CD14-positive monocyte (primary cell): ENCODE measurements at regions not wholly inside any gene's neighbourhood (a gene's known extent, or its start where the extent isn't known, plus 50 kb on each side); places are given as distances from the start of the nearest gene placed in this dataset.

Source experiments
- DNase-seq, 3 donors: peaks; one replicate each; pipeline ENCODE4 v3.0.0-alpha.2; 2011 to 2022
- H2AFZ ChIP-seq: 2 replicates; pipeline ENCODE4 v1.6.0; 2012; ENCODE audit warnings: mild to moderate bottlenecking, low read depth, low read length, inconsistent platforms; ENCODE audit not compliant: insufficient read depth, poor library complexity, severe bottlenecking
- H3K27ac ChIP-seq, 2 donors: 1 replicate in 1 of 2; 2 replicates in 1 of 2; pipeline ENCODE4 v1.5.1; 2012 to 2013; ENCODE audit warnings: low read length in 2 of 2, control low read depth in 1 of 2, inconsistent platforms in 1 of 2, low read depth in 1 of 2, mild to moderate bottlenecking in 1 of 2
- H3K27me3 ChIP-seq, 2 donors: one replicate each; pipeline versions ENCODE4 v1.6.0 to v1.6.1; 2011 to 2013; ENCODE audit warnings: low read length in 2 of 2; ENCODE audit not compliant: control insufficient read depth in 2 of 2, insufficient read depth in 2 of 2
- H3K36me3 ChIP-seq, 2 donors: replicated peaks in 1 of 2; 1 replicate in 1 of 2; 2 replicates in 1 of 2; pipeline versions ENCODE4 v1.5.1 to v1.6.1; 2012 to 2013; ENCODE audit warnings: low read length in 2 of 2, control low read depth in 1 of 2, inconsistent platforms in 1 of 2, mild to moderate bottlenecking in 1 of 2; ENCODE audit not compliant: insufficient read depth in 2 of 2, control insufficient read depth in 1 of 2
- H3K4me1 ChIP-seq, 2 donors: 1 replicate in 1 of 2; 2 replicates in 1 of 2; pipeline versions ENCODE4 v1.5.1 to v1.6.1; 2012 to 2013; ENCODE audit warnings: low read length in 2 of 2, control low read depth in 1 of 2, inconsistent platforms in 1 of 2, mild to moderate bottlenecking in 1 of 2, moderate library complexity in 1 of 2; ENCODE audit not compliant: insufficient read depth in 2 of 2, control insufficient read depth in 1 of 2
- H3K4me2 ChIP-seq: replicated peaks from 2 replicates; pipeline ENCODE3; 2012; ENCODE audit warnings: low read length, moderate library complexity, mild to moderate bottlenecking; ENCODE audit not compliant: poor library complexity, severe bottlenecking; ENCODE audit errors: extremely low read depth
- H3K4me3 ChIP-seq, 3 experiments: fragments of 200-600 bp in 1 of 3; sonication (generic) in 1 of 3; replicated peaks in 1 of 3; 1 replicate in 2 of 3; 2 replicates in 1 of 3; pipeline ENCODE4 v1.5.1; 2011 to 2013; ENCODE audit warnings: low read length in 3 of 3, mild to moderate bottlenecking in 3 of 3, control low read depth in 2 of 3, low read depth in 2 of 3, inconsistent platforms in 1 of 3, moderate library complexity in 1 of 3
- H3K79me2 ChIP-seq: 2 replicates; pipeline ENCODE4 v1.6.0; 2012; ENCODE audit warnings: mild to moderate bottlenecking, control low read depth, inconsistent platforms, low read length, moderate library complexity; ENCODE audit not compliant: insufficient read depth
- H3K9ac ChIP-seq: 2 replicates; pipeline ENCODE4 v1.6.0; 2017; ENCODE audit warnings: low read length, mild to moderate bottlenecking; ENCODE audit not compliant: insufficient read depth, poor library complexity, severe bottlenecking
- H3K9me3 ChIP-seq, 2 donors: replicated peaks in 1 of 2; 1 replicate in 1 of 2; 2 replicates in 1 of 2; pipeline versions ENCODE4 v1.5.1 to v1.6.1; 2012 to 2013; ENCODE audit warnings: low read length in 2 of 2, control low read depth in 1 of 2; ENCODE audit not compliant: control insufficient read depth in 1 of 2, insufficient read depth in 1 of 2
- H4K20me1 ChIP-seq: 2 replicates; pipeline ENCODE4 v1.6.0; 2012; ENCODE audit warnings: mild to moderate bottlenecking, low read length, control low read depth, moderate library complexity; ENCODE audit not compliant: insufficient read depth
- H3K27ac Mint-ChIP-seq, 7 donors: one replicate each; pipeline ENCODE4 v1.8.0; 2020; ENCODE audit warnings: mild to moderate bottlenecking in 7 of 7, mixed read lengths in 7 of 7, moderate library complexity in 6 of 7, inconsistent platforms in 2 of 7
- H3K27me3 Mint-ChIP-seq, 3 donors: one replicate each; pipeline ENCODE4 v1.8.0; 2021 to 2022; ENCODE audit warnings: low read depth in 3 of 3, mild to moderate bottlenecking in 3 of 3, mixed read lengths in 3 of 3, moderate library complexity in 3 of 3, inconsistent platforms in 1 of 3
- H3K36me3 Mint-ChIP-seq, 2 donors: one replicate each; pipeline ENCODE4 v1.8.0; 2020; ENCODE audit warnings: mixed read lengths in 2 of 2, inconsistent platforms in 1 of 2, mild to moderate bottlenecking in 1 of 2
- H3K4me1 Mint-ChIP-seq: one replicate; pipeline ENCODE4 v1.8.0; 2020; ENCODE audit warnings: mild to moderate bottlenecking, mixed read lengths
- H3K4me3 Mint-ChIP-seq, 2 donors: one replicate each; pipeline ENCODE4 v1.8.0; 2020; ENCODE audit warnings: mild to moderate bottlenecking in 2 of 2, mixed read lengths in 2 of 2, moderate library complexity in 1 of 2
- H3K9me3 Mint-ChIP-seq, 7 donors: one replicate each; pipeline ENCODE4 v1.8.0; 2020 to 2022; ENCODE audit warnings: mixed read lengths in 7 of 7, mild to moderate bottlenecking in 6 of 7, moderate library complexity in 6 of 7, inconsistent platforms in 2 of 7
- CTCF ChIP-seq: fragments of 200-600 bp; IDR thresholded peaks from one replicate; pipeline ENCODE4 v1.8.0; 2022; ENCODE audit warnings: antibody characterized with exemption, mild to moderate bottlenecking
- WGBS: methylation state at CpG from one replicate; pipeline ENCODE4 v1.1.5; 2013; ENCODE audit warnings: missing lambda C conversion rate; ENCODE audit not compliant: insufficient coverage; 5-methylcytosine and 5-hydroxymethylcytosine counted together
- intact Hi-C, 2 donors: fragments of 100-400 bp; cut with micrococcal nuclease; formaldehyde crosslinking; loops; one replicate each; pipeline versions ENCODE4 v1.15.0 to v1.15.1; 2023

- Mint-ChIP-seq H3K27me3 (peaks cover 0 to 3% (median 1%) of the 10 kb centered on the region in 3 donors), H3K4me3 (no peak overlapping the region), H3K36me3 (no peaks in the 10 kb centered on the region), H3K27ac (no peak overlapping the region), H3K4me1 (no peaks in the 10 kb centered on the region), H3K9me3 (peaks cover 0 to 12% (median 2%) of the 10 kb centered on the region in 7 donors)
- no peak for DNase-seq
- H3K4me2 ChIP-seq, result no peak overlapping the region
- no peaks in the 10 kb centered on the region for H3K27me3 ChIP-seq
- H3K9me3 ChIP-seq, result no peaks in the 10 kb centered on the region
- H4K20me1 ChIP-seq, result no peaks in the 10 kb centered on the region
- no peaks in the 10 kb centered on the region for H3K4me1 ChIP-seq
- TF ChIP-seq CTCF, result no peak
- no peaks in the 10 kb centered on the region for H3K79me2 ChIP-seq
- no peak overlapping the region for H3K9ac ChIP-seq
- no peaks in the 10 kb centered on the region for H3K36me3 ChIP-seq
- H3K4me3 ChIP-seq, result no peak overlapping the region
- H3K27ac ChIP-seq, result no peak overlapping the region
- H2AFZ ChIP-seq, result no peak overlapping the region
- intact Hi-C loops, result no loop called here
- WGBS, result no CpG with 5 or more reads among the region's 5 CpGs
Measured at GRCh38 chrX:10714531-10714930, 94.1 kb upstream of the MID1 start.

GRCh38 chrX:10722851-10723250, 102.5 kb upstream of the MID1 start:
- Histone ChIP-seq H3K27ac (no peak overlapping the region), H3K4me3 (no peak overlapping the region), H3K36me3 (no peaks in the 10 kb centered on the region), H3K79me2 (no peaks in the 10 kb centered on the region), H3K4me1 (no peaks in the 10 kb centered on the region), H3K27me3 (no peaks in the 10 kb centered on the region), H3K9ac (no peak overlapping the region), H4K20me1 (no peaks in the 10 kb centered on the region), H3K9me3 (no peaks in the 10 kb centered on the region), H3K4me2 (no peak overlapping the region), H2AFZ (no peak overlapping the region)
- peak; percentile 12 to 23 (median 16) for DNase-seq
- peak; percentile 69 for TF ChIP-seq CTCF
- peaks cover 0 to 1% (median 0%) of the 10 kb centered on the region in 7 donors for H3K9me3 Mint-ChIP-seq
- no peaks in the 10 kb centered on the region for H3K4me1 Mint-ChIP-seq
- intact Hi-C loops, result loop anchor here (5.0 kb wide), 2 partner anchors 531 to 536 kb away; no protein-coding TSS in a partner anchor
- no peak overlapping the region for H3K27ac Mint-ChIP-seq
- peaks cover 0 to 2% (median under 1%) of the 10 kb centered on the region in 3 donors for H3K27me3 Mint-ChIP-seq
- H3K4me3 Mint-ChIP-seq, result no peak overlapping the region
- no peaks in the 10 kb centered on the region for H3K36me3 Mint-ChIP-seq
- WGBS, result 100% methylated on average over 1 of the region's 4 CpGs
